H9 (cell line): ENCODE measurements at regions not wholly inside any gene's neighbourhood (a gene's known extent, or its start where the extent isn't known, plus 50 kb on each side); places are given as distances from the start of the nearest gene placed in this dataset.

Experiments
- DNase-seq: peaks from one replicate; pipeline ENCODE4 v3.0.0-alpha.2; 2017
- H2AFZ ChIP-seq: one replicate; pipeline ENCODE4 v1.6.1; 2013; ENCODE audit warnings: mild to moderate bottlenecking, low read length, control low read depth, moderate library complexity
- H2AK5ac ChIP-seq: 2 replicates; pipeline ENCODE4 v1.6.1; 2013; ENCODE audit warnings: low read length, control low read depth, mixed read lengths; ENCODE audit not compliant: insufficient read length
- H2BK120ac ChIP-seq: one replicate; pipeline ENCODE4 v1.6.1; 2013; ENCODE audit warnings: low read depth, mild to moderate bottlenecking, low read length, control low read depth, inconsistent platforms; ENCODE audit not compliant: poor library complexity, severe bottlenecking
- H2BK12ac ChIP-seq: 2 replicates; pipeline ENCODE4 v1.6.1; 2013; ENCODE audit warnings: low read length, control low read depth, mixed read lengths, low read depth; ENCODE audit not compliant: insufficient read length
- H2BK15ac ChIP-seq: 2 replicates; pipeline ENCODE4 v1.6.1; 2013; ENCODE audit warnings: low read depth, low read length, control low read depth
- H2BK20ac ChIP-seq: one replicate; pipeline ENCODE4 v1.6.1; 2013; ENCODE audit warnings: low read depth, mild to moderate bottlenecking, low read length, control low read depth, inconsistent platforms; ENCODE audit not compliant: poor library complexity, severe bottlenecking
- H2BK5ac ChIP-seq: 2 replicates; pipeline ENCODE4 v1.6.1; 2013; ENCODE audit warnings: low read length, control low read depth, mixed read lengths; ENCODE audit not compliant: insufficient read length
- H3K14ac ChIP-seq: 2 replicates; pipeline ENCODE4 v1.6.1; 2013; ENCODE audit warnings: low read length, control low read depth; ENCODE audit not compliant: insufficient read depth
- H3K18ac ChIP-seq: 2 replicates; pipeline ENCODE4 v1.6.1; 2013; ENCODE audit warnings: low read depth, mild to moderate bottlenecking, mixed read lengths, low read length, control low read depth; ENCODE audit not compliant: insufficient read length
- H3K23ac ChIP-seq: 2 replicates; pipeline ENCODE4 v1.6.1; 2013; ENCODE audit warnings: low read length, control low read depth, mixed read lengths, low read depth; ENCODE audit not compliant: insufficient read length
- H3K23me2 ChIP-seq: 2 replicates; pipeline ENCODE4 v1.6.1; 2013; ENCODE audit warnings: low read depth, mild to moderate bottlenecking, mixed read lengths, low read length, control low read depth; ENCODE audit not compliant: insufficient read length, poor library complexity, severe bottlenecking
- H3K27ac ChIP-seq: 2 replicates; pipeline ENCODE4 v1.5.1; 2013; ENCODE audit warnings: low read length, control low read depth, mixed read lengths, low read depth; ENCODE audit not compliant: insufficient read length
- H3K27me3 ChIP-seq: 2 replicates; pipeline ENCODE4 v1.6.1; 2013; ENCODE audit warnings: low read length, control low read depth, inconsistent platforms; ENCODE audit not compliant: insufficient read depth
- H3K4ac ChIP-seq: 2 replicates; pipeline ENCODE4 v1.6.1; 2013; ENCODE audit warnings: low read depth, mild to moderate bottlenecking, control low read depth, inconsistent platforms, low read length, moderate library complexity
- H3K4me1 ChIP-seq: 2 replicates; pipeline ENCODE4 v1.6.1; 2013; ENCODE audit warnings: low read length, control low read depth, inconsistent platforms; ENCODE audit not compliant: insufficient read depth
- H3K4me2 ChIP-seq: 2 replicates; pipeline ENCODE4 v1.6.1; 2013; ENCODE audit warnings: low read length, control low read depth, mixed read lengths; ENCODE audit not compliant: insufficient read length, insufficient read depth
- H3K56ac ChIP-seq: 2 replicates; pipeline ENCODE4 v1.6.1; 2013; ENCODE audit warnings: low read depth, mild to moderate bottlenecking, mixed read lengths, low read length, control low read depth; ENCODE audit not compliant: insufficient read length
- H3K79me1 ChIP-seq: 2 replicates; pipeline ENCODE4 v1.6.1; 2013; ENCODE audit warnings: low read depth, mild to moderate bottlenecking, moderate library complexity, low read length, control low read depth, inconsistent platforms; ENCODE audit not compliant: insufficient read depth, poor library complexity, severe bottlenecking
- H3K79me2 ChIP-seq: 2 replicates; pipeline ENCODE4 v1.6.1; 2013; ENCODE audit warnings: low read length, control low read depth, inconsistent platforms; ENCODE audit not compliant: insufficient read depth
- H3K9ac ChIP-seq: 2 replicates; pipeline ENCODE4 v1.6.1; 2013; ENCODE audit warnings: low read length, control low read depth, mixed read lengths; ENCODE audit not compliant: insufficient read length; ENCODE audit errors: extremely low read depth
- H3K9me3 ChIP-seq: one replicate; pipeline ENCODE4 v1.6.1; 2013; ENCODE audit warnings: low read depth, low read length, inconsistent platforms; ENCODE audit not compliant: control insufficient read depth
- H3T11ph ChIP-seq: one replicate; pipeline ENCODE4 v1.6.1; 2013; ENCODE audit warnings: mild to moderate bottlenecking, low read length, control low read depth, inconsistent platforms
- H4K20me1 ChIP-seq: one replicate; pipeline ENCODE4 v1.6.1; 2013; ENCODE audit not compliant: control insufficient read depth, insufficient read length, insufficient read depth
- H4K5ac ChIP-seq: 2 replicates; pipeline ENCODE4 v1.6.1; 2013; ENCODE audit warnings: low read depth, mild to moderate bottlenecking, mixed read lengths, low read length, control low read depth; ENCODE audit not compliant: insufficient read length
- H4K8ac ChIP-seq: replicated peaks from 2 replicates; pipeline ENCODE4 v1.6.1; 2013; ENCODE audit warnings: low read length, control low read depth, mixed read lengths, low read depth; ENCODE audit not compliant: insufficient read length
- H4K91ac ChIP-seq: 2 replicates; pipeline ENCODE4 v1.6.1; 2013; ENCODE audit warnings: low read depth, mild to moderate bottlenecking, moderate library complexity, mixed read lengths, low read length, control low read depth; ENCODE audit not compliant: insufficient read length
- H3K27ac Mint-ChIP-seq, 3 experiments: 2 replicates in 2 of 3; 3 replicates in 1 of 3; pipeline ENCODE4 v1.8.0; 2020 to 2021; ENCODE audit warnings: mixed read lengths in 3 of 3, mild to moderate bottlenecking in 1 of 3, moderate library complexity in 1 of 3
- H3K27me3 Mint-ChIP-seq: 2 replicates; pipeline ENCODE4 v1.8.0; 2021; ENCODE audit warnings: low read depth, mild to moderate bottlenecking, moderate library complexity, mixed read lengths
- H3K36me3 Mint-ChIP-seq, 3 experiments: 2 replicates in 2 of 3; 3 replicates in 1 of 3; pipeline ENCODE4 v1.8.0; 2020 to 2021; ENCODE audit warnings: low read depth in 3 of 3, mixed read lengths in 3 of 3; ENCODE audit not compliant: insufficient read depth in 1 of 3
- H3K4me1 Mint-ChIP-seq, 2 experiments: 2 replicates each; pipeline ENCODE4 v1.8.0; 2020; ENCODE audit warnings: mixed read lengths in 2 of 2
- H3K4me3 Mint-ChIP-seq, 2 experiments: 2 replicates in 1 of 2; 3 replicates in 1 of 2; pipeline ENCODE4 v1.8.0; 2020 to 2021; ENCODE audit warnings: mild to moderate bottlenecking in 2 of 2, mixed read lengths in 2 of 2, moderate library complexity in 1 of 2
- H3K9me3 Mint-ChIP-seq, 2 experiments: 2 replicates in 1 of 2; 3 replicates in 1 of 2; pipeline ENCODE4 v1.8.0; 2020; ENCODE audit warnings: mild to moderate bottlenecking in 2 of 2, mixed read lengths in 2 of 2, moderate library complexity in 1 of 2
- TF ChIP-seq, protein P1 (sequence below): fragments of 200-600 bp; sonication (generic); conservative IDR thresholded peaks from 3 replicates; pipeline ENCODE4 v1.8.0; 2021; ENCODE audit warnings: antibody characterized with exemption, mild to moderate bottlenecking

DNA sequence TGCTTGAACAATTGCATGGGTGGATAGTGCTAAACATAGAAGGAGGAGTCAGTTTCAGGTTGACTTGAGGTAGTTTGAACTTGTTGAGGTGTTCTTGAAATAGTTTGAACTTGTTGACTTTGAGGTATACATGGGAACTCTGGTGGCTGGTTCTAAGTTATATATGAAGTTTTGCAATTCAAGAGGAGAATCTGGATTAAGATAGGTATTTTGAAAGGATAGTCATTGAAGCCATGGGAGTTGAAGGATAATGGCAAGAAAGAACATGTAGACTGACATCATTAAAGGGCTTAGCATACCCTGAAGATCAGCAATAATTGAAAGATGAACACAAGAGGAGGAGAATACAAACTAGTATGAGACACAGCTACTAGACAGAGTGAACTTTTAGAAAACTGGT lies 181.9 kb upstream of the MRPS30 start:
- Histone ChIP-seq H3K23ac (no peak overlapping the region), H3K27me3 (no peaks in the 10 kb centered on the region), H2AFZ (no peak overlapping the region), H2BK20ac (no peak overlapping the region), H3K56ac (no peak overlapping the region), H3K27ac (no peak overlapping the region), H2BK12ac (no peak overlapping the region), H3K4me1 (no peaks in the 10 kb centered on the region), H4K5ac (no peak overlapping the region), H4K91ac (no peak overlapping the region), H2BK5ac (no peak overlapping the region), H3K79me2 (no peaks in the 10 kb centered on the region), H4K20me1 (no peaks in the 10 kb centered on the region), H3K4me2 (no peak overlapping the region), H3T11ph (no peak overlapping the region), H2AK5ac (no peak overlapping the region), H2BK120ac (no peak overlapping the region), H3K9me3 (no peaks in the 10 kb centered on the region), H3K79me1 (no peaks in the 10 kb centered on the region), H4K8ac (no peak overlapping the region), H3K23me2 (no peaks in the 10 kb centered on the region), H3K9ac (no peak overlapping the region), H3K4ac (no peak overlapping the region), H2BK15ac (no peak overlapping the region), H3K14ac (no peak overlapping the region), H3K18ac (no peak overlapping the region)
- DNase-seq = no peak
- H3K36me3 Mint-ChIP-seq = no peaks in the 10 kb centered on the region
- TF ChIP-seq, protein P1, sequence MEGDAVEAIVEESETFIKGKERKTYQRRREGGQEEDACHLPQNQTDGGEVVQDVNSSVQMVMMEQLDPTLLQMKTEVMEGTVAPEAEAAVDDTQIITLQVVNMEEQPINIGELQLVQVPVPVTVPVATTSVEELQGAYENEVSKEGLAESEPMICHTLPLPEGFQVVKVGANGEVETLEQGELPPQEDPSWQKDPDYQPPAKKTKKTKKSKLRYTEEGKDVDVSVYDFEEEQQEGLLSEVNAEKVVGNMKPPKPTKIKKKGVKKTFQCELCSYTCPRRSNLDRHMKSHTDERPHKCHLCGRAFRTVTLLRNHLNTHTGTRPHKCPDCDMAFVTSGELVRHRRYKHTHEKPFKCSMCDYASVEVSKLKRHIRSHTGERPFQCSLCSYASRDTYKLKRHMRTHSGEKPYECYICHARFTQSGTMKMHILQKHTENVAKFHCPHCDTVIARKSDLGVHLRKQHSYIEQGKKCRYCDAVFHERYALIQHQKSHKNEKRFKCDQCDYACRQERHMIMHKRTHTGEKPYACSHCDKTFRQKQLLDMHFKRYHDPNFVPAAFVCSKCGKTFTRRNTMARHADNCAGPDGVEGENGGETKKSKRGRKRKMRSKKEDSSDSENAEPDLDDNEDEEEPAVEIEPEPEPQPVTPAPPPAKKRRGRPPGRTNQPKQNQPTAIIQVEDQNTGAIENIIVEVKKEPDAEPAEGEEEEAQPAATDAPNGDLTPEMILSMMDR = no peak
- H3K9me3 Mint-ChIP-seq = peaks cover 0 to 4% of the 10 kb centered on the region in 2 experiments; a peak in 2 of 5 replicates
- peaks cover 25% of the 10 kb centered on the region for H3K27me3 Mint-ChIP-seq
- no peaks in the 10 kb centered on the region for H3K4me1 Mint-ChIP-seq
- no peak overlapping the region for H3K27ac Mint-ChIP-seq
- no peak overlapping the region for H3K4me3 Mint-ChIP-seq
